ENCODE measurements at regions not wholly inside any gene's neighbourhood (a gene's known extent, or its start where the extent isn't known, plus 50 kb on each side); places are given as distances from the start of the nearest gene placed in this dataset.

DNA sequence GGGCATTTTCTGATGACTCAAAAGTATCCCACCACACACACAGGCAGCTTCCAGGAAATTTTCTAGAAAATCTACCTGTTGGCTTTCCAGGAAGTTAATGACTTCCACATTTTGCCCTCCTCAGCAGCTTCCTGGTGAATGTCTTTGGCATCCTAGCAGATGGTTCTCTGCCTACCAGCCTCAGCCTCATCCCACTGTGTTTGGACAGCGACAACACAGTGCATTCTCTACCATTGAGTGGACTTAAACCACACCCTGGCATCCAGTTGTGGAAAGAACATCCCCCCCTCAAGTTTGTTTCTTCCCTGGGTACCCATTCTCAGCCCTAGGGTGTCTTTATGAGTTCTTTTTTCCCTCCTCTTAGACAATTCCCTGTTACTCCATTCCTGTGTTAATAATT lies 50.8 kb upstream of the GADL1 start:
- no peak for FAIRE-seq
- no peak for DNase-seq (ENCODE audit: extremely low spot score, insufficient read length, low read depth)

DNA sequence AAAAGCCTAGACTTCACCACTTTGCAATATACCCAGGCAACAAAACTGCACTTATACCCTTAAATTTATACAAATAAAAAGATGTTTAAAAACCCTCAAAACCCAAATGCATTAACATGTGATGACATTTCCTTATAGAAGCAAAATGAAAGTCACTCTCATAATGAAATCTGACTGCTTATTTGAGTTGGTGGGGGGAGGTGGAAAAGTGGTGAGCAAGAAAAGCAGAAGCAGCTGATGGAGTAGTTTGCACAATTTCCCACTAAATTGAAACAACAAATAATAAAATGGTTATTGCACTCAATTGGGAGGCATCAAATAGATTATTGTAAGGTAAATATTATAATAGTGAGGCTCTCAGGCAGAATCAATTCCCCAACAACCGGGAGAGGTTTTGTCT lies 54.0 kb upstream of the GADL1 start:
- no peak for FAIRE-seq
- DNase-seq (ENCODE audit: extremely low spot score, insufficient read length, low read depth): no peak

DNA sequence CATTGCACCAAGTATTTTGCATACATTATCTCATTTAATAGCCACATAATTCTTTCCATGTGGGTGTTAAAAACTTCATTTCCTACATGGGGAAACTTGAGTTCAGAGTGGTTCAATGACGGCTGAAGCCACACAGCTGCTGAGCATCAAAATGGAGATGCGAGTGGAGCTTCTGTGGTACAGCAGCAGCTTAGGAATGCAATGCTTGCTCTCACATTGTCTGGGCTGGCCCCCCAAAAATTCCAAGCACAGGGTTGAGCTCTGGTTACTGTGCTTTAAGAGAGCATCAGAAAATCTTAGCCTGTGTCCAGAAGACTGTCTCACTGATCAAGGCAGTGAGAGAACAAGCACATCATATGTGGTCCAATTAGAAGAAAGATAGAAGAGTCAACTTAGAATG lies 57.4 kb upstream of the GADL1 start:
- DNase-seq (ENCODE audit: extremely low spot score, insufficient read length, low read depth) (no peak), FAIRE-seq (no peak)

DNA sequence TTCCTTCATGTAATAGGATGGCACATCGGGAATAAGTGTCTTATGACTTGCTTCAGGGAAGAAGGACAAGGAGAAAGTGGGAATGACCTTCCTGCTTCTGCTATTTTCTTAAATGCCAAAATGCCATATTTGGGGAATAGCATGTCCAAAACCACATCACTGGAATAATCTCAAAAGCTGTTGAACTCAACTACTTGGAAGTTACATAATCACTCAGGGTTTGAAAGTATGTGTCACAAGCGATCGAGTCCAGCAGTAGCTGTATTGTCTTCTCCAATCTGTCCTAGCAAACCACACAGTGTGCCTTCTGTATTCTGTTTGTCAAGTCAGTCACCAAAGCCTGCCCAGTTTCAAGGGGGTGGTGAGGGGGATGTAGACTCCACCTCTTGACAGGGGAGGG lies 58.3 kb upstream of the GADL1 start:
- DNase-seq (ENCODE audit: extremely low spot score, insufficient read length, low read depth) (no peak), FAIRE-seq (no peak)

DNA sequence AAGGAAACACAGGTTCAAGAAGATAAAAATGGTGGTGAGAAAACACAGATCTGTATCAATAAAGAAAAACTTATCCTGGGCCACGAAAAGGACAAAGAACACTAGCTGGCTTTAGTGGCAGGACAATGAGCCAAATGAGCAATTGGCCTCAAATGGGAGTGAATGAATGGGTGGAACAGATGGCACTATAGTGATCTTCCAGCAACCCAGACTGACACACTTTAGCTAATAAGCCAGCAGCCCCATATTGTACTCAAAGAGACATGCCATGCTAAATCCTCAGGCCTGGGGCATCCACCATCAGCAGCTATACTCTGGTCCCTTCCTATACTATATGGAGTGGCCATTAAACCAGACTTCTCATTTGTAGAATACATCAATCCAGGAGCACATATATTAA lies 60.0 kb upstream of the GADL1 start:
- DNase-seq (ENCODE audit: extremely low spot score, insufficient read length, low read depth) (no peak), FAIRE-seq (no peak)

DNA sequence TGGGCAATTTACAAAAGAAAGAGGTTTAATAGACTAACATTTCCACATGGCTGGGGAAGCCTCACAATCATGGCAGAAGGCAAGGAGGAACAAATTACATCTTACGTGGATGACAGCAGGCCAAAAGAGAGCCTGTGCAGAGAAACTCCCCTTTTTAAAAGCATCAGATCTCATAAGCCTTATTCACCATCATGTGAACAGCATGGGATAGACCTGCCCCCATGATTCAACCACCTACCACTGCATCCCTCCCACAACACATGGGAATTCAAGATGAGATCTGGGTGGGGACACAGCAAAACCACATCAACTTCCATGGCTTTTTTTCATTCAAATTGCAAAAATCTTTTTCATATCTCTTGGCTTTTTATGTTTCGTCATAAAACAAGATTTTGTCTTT lies 67.6 kb upstream of the GADL1 start:
- DNase-seq (ENCODE audit: extremely low spot score, insufficient read length, low read depth): no peak
- no peak for FAIRE-seq

DNA sequence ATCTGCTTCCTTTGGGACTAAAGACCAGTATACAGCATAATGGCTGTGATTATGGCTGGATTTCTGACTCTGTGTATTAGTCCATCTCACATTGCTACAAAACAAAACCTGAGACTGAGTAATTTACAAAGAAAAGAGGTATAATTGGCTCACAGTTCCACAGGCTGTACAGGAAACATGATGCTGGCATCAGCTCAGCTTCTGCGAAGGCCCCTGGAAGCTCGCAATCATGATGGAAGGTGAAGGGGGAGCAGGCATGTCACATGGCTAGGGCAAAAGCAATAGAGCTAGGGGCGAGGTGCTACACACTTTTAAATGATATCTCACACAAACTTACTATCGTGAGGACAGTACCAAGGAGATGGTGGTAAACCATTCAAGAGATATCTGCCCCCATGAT lies 68.0 kb upstream of the GADL1 start:
- FAIRE-seq: no peak
- no peak for DNase-seq (ENCODE audit: extremely low spot score, insufficient read length, low read depth)

DNA sequence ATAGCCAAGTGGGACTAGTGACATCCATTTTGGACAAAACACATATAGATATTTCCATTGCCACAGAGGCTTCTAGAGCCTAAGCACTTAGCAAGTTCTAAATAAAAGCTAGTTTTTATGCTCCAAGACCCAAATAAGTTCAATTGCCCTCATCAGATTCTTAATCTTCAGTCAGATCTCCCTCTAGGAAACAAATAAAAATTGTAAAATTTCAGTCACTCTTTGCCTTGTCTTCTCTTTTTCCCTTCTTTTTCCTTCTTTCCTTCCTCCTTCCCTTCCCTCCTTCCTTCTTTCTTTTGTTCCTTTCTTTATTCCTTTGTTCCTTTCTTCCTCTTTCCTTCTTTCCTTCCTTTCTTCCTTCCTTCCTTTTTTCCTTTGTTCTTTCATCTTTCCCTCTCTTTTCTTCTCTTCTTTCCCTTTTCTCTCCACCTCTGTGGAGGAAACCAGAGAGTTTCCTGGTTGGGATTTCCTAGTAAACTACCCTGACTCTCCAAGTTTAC lies 68.8 kb upstream of the GADL1 start:
- no peak for DNase-seq (ENCODE audit: extremely low spot score, insufficient read length, low read depth)
- FAIRE-seq: no peak

DNA sequence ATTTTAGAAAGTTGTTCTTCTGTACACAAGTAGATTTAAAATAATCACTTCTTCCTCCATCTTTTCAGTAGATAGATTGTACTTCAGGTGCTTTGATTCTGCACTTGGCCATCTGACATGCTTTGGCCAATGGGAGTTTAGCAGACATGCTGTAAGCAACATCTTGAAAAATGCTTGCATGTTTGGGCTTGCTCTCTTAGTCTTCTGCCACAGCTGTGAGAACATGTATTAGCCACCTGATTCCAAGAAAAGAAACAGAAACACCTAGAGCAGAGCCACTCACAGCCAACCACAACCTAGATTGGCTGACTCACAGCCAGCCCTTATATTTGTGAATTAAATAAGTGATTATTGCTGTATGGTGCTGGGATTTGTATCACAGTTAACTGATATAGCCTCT lies 70.2 kb upstream of the GADL1 start:
- FAIRE-seq (peak; percentile 54), DNase-seq (ENCODE audit: extremely low spot score, insufficient read length, low read depth) (no peak)

DNA sequence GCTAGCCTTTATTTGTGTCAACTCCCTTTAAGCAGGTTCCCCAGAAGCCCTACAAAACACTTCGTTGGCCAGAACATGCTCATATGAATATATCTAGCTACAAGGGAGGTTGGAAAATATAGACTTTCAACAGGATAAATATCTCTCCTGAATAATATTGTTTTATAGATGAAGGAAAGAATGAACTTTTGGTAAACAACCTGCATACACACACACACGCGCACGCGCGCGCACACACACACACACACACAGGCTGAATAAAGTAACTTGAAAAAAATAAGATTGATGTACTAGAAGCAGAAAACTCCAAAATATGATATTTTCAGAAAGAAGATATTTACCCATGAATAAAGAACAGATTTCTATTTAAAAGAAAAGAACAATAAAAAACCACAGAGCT lies 72.4 kb upstream of the GADL1 start:
- no peak for FAIRE-seq
- no peak for DNase-seq (ENCODE audit: extremely low spot score, insufficient read length, low read depth)

DNA sequence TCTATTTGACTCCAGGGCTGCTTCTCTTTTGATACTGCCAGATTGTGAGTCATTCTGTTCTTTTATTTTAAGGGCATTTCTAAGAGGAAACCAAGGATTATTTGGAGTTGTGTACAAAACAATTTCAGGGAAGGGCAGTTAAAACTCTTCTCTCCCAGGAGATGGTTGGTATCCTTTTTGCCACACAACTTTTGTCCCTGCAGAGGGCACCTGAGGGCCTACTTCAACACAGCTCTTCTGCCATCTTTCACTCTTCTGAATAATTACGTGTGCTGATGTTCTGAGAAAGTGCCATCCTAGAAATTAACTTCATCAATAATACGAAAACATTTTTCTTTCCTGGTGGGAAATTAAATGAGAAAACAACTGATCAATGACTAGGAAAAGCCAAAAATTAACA lies 75.7 kb upstream of the GADL1 start:
- DNase-seq (ENCODE audit: extremely low spot score, insufficient read length, low read depth) (no peak), FAIRE-seq (peak; percentile 29)

DNA sequence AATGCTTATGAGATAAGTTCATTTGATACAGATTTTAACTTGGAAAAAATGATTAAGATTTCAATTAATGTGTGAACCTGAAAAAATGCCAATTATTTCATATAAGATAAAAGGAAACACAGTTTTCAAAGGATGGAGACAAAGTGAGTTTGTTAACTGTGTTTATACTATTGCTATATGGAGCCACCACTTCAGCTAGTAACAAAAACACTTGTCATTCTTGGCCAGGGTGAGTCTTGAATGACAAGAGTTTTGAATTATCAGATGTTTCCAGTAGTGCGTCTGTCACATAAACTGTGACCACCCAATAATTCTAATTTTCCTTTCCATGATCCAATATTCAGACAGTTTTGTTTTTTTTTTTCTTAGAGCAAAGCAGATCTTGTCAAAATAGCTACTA lies 78.0 kb upstream of the GADL1 start:
- FAIRE-seq (no peak), DNase-seq (ENCODE audit: extremely low spot score, insufficient read length, low read depth) (no peak)

DNA sequence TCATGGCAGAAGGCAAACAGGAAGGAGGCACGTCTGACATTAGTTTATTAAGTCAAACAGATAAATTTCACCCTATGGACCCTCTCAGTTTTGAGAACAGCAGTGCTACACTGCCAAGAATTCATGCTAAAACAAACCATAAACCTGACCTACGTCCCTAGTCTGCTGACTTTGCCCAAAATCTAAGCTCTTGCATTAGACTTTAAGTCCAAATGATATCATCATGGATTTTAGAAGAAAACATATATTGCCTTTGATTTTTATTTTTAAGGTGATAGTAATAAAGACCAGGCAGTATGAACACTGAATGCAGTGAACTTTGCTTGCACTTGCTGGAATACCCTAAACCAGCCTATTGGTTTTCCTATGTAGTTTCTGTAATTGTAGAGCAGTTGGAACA lies 79.6 kb upstream of the GADL1 start:
- no peak for FAIRE-seq
- no peak for DNase-seq (ENCODE audit: extremely low spot score, insufficient read length, low read depth)

DNA sequence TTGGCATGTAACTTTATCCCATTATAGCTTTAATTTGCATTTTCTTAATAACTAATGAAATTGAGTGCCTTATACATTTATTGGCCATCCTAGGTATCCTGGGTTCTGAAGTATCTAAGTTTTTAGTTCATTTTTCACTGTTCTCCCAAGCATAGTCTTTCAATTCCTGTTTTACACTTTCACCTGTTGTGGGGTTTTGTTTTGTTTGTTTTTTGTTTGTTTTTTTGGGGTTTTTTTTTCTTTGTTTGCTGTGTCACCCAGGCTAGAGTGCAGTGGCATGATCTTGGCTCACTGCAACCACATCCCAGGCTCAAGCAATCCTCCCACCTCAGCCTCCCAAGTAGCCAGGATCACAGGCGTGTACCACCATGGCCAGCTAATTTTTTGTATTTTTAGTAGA lies 83.1 kb upstream of the GADL1 start:
- DNase-seq (ENCODE audit: extremely low spot score, insufficient read length, low read depth) (no peak), FAIRE-seq (no peak)

DNA sequence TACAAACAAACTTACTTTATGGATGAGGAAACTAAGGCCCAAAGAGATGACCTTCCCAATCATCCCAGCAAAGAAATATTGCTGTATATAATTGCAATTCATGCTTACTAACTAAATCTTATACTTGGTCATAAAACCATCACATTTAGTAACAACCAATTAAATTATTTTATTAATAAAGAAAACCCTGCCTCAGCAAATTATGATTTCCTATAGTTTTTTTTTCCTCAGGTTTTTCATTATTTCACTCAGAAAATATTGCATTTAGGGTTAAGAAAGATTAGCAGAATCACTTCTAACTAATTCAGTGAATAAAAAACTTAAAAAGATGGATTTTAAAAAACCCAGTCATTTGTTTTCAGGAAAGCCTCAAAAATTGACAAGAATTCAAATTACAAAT lies 86.5 kb upstream of the GADL1 start:
- FAIRE-seq: no peak

DNA sequence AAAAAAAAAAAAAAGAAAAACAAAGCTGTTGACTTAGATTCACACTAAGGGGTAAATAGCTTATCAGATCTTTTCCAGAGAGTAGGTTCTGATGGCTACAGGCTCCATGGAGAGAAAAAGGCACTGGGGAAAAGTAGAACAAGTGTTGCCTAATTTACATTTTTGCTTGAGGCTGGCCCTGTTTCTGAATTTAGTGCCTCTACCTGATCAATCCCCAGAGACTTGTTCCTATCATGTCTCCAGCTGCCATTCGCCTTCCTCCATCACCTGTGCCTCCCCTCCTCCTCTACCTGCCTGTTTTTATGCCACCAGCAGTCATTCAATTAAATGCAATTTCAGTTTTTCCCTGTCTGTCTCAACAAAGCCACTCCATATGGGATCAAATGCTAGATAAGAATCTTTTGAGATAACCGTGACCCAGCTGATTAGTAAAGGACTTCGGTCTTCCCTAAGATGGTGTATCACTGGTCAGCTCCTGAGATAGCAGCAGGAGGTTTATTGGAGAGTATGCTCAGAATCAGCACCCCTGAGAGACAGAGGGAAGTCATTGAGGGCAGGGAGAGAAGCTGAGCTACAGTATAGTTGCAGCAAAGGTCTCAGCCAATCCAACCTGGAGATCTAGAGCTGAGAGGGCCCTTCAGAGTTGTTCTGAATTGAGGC lies 88.1 kb upstream of the GADL1 start:
- FAIRE-seq (no peak), DNase-seq (ENCODE audit: extremely low spot score, insufficient read length, low read depth) (no peak)

More for the DNA sequence above, 86.5 kb upstream of the GADL1 start:
- DNase-seq (ENCODE audit: extremely low spot score, insufficient read length, low read depth): no peak

DNA sequence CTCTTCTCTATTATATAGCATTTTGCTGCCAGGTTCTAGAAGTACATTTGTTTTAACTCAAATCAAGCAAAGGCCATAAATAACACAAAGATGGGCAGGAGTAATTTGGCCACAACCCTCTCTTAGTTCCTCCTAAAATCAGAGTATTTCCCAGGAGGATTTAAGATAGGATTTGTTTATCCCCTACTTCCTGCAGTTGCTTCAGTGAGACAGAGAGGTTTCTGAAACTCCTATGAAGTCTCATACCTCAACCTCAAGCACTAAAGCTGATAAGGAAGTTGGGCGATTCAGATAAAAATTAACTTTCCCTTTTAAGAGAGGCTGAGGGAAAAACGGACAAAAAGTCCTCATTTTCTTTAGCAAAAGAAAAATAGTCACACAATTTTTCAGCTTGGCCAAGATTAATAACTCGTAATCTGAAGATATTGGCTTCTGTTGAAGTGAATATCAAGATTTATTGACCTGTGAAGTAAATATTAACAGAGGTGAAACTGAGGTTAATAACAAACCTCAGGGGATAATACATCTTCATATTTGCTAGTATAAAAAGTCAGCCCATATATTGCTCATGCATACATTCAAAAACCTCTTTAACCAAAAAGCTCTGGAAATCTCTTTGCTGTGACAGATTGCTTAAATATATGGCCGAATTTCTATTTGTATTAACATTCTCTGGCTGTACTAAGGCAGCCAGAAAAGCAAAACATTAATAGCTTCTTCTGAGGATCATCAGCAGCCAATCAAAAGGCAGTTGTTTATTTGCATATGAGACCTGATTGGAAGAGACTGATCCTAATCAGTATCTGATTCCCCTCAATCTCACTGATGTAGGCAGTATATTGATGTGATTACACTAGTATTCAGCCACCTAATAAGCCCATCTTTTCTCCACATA lies 90.6 kb upstream of the GADL1 start:
- DNase-seq (ENCODE audit: extremely low spot score, insufficient read length, low read depth) (no peak), FAIRE-seq (peak; percentile 83)

DNA sequence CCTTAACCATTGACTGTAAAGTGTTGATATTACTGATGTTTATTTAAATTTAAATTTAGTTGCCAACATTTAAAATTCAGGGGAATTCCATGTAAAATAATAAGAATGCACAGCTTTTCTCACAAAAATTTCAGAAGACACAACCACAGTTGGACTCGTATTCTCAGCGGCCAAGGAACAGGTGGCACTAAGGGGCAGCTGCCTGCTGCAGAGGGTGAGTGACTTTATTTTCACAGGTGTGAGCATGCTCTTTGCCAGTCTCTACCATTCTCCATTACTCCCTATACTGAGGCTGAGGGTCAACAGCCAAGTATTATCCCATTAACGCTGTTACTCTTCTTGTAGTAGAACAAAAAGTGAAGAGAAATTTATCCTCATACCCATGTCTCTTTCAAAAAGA lies 92.1 kb upstream of the GADL1 start:
- FAIRE-seq: no peak
- DNase-seq (ENCODE audit: extremely low spot score, insufficient read length, low read depth): no peak

DNA sequence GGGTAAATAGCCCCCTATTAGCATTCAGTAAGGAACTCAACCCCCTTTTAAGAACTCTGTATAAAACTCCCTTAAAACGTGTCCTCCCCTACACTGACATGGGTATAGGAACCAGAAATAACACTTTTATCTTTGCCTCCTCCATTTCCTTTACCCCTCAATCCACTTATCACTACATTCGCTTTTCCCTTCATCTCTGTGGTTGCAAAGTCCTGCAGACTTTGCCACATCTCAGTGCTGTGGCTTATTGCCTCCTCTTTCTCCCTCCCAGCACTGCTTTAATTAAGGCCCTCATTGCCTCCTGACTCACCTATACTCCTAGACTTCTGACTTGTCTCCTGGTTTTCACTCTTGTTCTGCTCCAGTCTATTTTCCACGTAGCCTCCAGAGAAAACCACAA lies 94.3 kb upstream of the GADL1 start:
- FAIRE-seq: no peak
- DNase-seq (ENCODE audit: extremely low spot score, insufficient read length, low read depth): no peak

DNA sequence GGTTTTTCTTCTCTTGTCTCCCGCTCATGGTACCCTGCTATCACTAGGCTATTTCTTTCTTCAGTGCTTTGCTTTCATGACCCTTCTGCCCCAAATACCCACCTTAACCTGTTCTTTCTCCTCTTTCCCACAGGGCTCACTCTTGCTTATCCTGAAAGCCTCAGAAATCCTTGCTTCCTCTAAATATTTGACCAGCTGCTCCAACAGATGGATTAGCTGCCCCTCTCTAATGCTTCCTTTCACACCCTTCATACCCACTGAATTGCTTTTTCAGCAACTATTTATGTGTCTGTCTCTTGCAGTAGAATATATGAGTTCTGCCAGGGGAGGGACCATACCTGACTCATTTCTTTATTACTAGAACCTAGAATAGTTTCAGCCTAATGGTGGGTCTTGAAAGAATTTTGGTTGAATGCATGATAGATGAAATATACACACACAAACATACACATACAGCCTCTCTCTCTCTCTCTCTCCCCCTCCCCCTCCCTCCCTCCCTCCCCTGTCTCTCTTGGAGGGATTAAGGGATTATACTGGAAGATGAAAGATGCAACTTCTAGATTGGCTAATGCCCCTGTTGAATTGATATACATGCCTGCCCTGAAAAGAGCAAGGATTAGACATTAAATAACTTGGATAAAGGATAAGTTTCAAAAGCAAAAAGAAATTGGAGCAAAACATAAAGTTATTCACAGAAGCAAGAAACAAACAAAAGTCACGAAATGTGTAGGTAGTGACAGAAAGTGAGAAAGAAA lies 95.0 kb upstream of the GADL1 start:
- FAIRE-seq: no peak
- no peak for DNase-seq (ENCODE audit: extremely low spot score, insufficient read length, low read depth)

DNA sequence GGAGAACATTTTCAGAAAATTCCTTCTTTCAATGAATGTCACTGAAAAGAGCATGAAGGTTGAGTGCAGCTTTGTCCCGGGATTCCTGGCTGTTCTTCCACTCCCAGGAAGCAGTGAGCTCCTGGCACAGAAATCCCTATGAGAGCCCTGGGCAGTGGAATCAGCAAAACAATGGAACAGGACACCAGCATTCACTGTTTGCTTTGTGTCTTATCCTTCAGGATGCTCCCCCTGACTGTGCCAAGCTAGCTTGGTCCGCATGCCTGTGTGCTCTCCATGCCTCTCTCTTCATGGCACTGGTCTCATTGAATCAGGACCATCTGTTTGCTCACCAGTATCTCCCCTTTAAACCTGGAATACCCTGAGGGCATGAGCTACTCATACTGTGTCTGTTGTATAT lies 102.0 kb upstream of the GADL1 start:
- DNase-seq (ENCODE audit: extremely low spot score, insufficient read length, low read depth) (no peak), FAIRE-seq (no peak)
